ENCODE measurements at regions not wholly inside any gene's neighbourhood (a gene's known extent, or its start where the extent isn't known, plus 50 kb on each side); places are given as distances from the start of the nearest gene placed in this dataset.

DNA sequence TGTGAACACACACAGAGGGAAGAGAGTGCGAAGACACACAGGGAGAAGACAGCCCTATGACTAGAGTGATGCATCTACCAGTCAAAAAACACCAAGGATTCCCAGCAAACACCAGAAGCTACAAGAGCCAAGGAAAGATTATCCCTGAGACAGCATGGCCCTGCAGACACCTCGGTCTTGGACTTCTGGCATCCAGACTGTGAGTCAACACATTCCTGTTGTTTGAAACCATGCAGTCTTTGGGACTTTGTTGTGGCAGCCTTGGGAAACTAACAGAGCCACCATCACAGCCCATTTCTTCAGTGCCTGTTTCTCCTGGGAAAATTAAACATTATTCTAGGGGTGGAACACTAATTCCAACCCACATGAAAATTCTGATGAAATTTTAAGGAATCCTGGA lies 220.6 kb downstream of the GXYLT1 start:
- DNase-seq: no peak

GRCh38 chr12:41923351-41923750 lies 221.3 kb downstream of the GXYLT1 start:
- DNase-seq: no peak

DNA sequence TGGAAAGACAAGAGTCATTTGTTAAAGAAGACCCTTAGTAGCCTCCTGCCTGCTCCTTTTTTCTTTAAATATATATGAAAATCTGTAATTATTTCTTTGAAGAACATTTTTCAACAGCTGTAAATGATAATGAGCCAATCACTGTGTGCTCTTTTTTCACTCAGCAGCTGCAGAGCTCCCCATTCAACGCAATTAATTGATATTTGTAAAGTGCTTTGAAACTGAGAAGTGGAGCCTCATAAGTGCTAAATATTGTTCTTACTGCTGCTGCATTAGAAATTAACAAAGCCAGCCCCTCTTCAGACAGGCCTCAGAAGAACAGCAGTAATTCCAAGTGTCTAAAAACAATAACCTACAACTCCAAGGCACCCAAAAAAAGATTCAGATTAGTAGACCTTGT lies 224.3 kb downstream of the GXYLT1 start:
- DNase-seq: no peak

DNA sequence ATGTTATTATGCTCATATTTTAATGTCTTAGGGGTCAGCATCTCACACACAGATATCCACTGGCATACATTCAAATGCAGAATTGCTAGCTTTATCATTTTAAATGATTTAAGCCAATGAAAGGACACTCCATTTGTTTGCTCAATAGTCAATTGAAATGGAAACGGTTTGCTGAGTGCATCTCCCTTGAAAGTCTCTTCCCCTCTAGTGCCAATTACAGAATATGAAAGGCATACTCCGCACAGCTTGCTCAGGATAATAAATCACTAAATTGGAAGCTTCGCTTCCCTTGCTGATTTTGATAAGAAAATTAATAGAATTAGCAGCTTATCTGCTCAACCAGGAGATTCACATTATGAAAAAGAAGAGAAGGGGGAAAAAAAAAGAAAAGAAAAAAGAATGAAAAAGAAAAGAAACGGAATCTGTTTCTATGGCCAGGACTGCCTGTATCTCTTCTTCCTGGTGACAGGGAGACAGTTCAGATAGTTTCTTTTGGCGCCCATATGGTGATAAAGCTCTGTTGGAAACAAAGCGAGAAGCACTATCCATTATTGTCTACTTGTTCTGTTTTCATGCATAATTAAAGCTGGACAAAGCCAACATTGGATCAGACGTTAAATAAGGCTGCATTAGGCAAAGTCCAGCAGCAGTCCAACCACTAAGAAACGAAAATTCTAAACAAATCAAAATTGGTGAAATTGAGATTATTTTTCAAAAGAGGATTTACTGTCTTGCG lies 225.0 kb downstream of the GXYLT1 start:
- DNase-seq: no peak

DNA sequence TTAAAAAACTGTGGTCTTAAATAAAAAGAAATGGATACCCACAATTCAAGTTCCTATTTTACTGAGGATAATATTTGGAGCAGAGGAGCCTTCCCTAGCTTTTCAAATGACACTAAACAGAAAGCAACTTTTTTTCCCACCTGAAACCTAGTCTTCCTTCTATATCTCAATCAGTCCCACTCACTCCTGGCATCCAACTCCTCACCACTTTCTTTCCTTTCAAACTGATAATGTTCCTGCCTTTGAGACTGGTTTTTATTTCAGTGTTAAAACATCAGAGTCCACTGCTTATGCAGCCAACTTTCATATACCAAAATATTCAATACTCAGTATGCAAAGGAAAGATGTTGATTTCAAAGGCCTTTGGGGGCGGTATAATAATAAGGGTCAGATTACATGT lies 225.6 kb downstream of the GXYLT1 start:
- no peak for DNase-seq

DNA sequence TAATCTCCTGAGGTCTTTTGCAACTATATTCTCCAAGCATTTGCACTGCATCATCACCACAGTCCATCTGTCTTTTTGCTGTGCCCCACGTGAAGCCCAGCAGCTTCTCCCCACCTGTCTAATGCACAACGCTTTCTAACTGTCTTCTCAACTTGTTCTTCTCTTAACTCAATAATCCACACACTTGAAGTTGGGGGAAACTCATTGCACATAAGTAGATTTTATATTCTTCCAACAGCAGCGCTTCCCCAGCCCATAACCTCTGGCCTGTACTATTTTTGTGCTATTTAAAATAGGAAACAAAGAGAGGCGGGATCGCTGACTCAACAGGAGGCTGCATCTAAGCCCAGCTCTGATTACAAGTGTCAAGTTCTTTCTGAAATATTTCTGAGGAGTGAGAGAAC lies 226.7 kb downstream of the GXYLT1 start:
- DNase-seq: no peak

DNA sequence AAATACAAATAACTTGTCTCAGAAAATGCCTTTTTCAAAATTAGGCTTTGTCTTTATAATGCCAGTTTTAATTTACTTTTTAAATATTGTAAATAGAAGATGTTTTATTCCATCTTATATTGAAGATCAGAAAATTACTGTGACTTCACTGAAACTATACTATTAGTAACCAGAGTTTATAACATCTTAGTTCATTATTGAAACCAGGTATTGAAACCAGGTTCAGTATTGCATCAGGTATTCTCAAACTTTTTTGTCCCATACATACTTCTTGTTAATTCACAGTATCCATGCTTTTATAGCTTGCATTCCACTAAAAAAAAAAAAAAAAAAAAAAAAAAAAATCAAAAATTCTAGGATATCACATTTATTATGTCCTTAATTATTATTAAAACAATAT lies 227.5 kb downstream of the GXYLT1 start:
- DNase-seq: no peak

DNA sequence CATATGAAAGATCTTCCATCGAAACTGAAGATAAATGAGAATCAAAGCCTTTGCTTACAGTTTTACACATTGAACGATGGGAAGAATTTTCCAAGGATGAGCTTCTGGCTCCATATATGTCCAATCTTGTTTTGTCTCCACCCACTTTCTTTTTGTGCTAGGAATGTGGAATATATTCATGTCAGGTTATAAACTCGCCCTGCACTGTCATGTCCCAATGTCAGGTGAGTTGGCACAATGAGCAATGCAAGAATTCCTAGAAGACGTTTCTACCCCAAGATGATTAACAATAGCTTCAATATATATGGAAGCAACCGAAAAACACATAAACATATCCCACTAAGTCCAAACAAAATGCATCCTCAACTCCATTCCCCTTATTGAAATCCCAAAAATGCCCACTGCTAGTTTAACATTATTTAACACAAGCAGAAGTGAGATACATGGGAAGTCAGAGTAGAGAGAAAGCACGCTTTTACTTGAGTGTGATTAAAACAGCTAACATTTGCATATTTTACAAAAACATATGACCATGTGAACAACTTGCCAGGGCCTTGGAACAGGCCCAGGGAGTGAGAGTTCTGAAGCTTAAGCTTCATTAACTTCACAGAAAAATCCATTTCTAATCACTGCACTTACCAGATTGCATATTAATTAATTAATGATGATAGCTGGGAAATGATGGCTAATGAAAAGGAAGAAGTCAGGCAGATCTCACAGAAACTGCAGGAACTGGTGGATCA lies 233.9 kb downstream of the GXYLT1 start:
- no peak for DNase-seq

DNA sequence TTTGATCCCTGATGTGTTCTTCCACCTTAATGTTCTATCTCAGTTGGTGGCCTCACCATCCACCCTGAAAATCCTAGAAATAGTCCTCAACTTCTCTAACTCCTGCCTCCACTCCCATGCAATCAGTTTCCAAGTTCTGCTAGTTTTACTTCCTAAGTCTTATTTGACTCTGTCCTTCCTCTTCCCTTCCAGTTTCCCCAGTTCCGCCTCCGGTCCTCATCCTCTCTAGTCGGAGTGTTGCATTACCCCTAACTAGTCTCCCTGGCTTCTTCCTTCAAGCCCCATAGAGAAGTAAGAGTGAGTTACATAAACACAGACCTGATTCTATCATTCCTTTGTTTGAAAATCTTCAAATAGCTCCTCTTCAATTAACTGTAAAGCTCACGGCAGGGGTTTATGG lies 236.5 kb downstream of the GXYLT1 start:
- no peak for DNase-seq

DNA sequence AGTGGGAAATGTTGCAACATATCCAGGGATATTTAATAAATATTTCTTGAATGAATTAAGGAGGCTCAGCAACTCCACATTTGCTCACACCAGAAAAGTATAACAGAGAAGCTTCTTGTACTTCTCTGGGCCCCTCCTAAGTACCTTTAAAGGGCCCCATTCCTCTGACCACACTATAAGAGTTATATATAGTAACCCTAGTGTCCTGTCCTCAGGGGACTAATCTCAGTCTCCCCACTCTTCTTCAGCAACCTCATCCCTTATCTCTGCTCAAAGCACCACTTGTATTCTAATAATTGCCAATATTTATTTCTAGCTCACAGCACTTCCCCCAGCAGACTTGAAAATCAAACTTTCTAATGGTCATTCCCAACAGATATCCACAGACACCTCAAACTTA lies 237.1 kb downstream of the GXYLT1 start:
- no peak for DNase-seq

DNA sequence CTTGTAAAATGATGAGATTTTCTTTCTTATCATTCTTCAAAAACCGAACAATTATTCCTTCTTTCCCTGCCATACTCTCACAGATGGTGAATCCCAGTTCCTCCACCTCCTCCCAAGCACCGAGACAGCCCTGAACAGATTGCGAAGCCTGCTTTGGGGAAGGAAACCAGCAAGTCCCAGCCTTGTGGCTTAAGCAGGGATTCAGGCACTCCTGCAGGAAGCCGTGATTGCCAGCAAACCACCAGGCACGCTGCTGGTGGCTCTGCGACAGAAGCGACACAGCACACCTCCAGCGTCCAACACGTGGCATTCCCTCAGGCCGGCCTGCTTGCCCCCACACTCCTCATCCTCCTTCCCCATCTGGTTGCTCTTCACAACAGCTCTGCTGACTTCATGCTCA lies 237.7 kb downstream of the GXYLT1 start:
- DNase-seq: no peak

- no peak for DNase-seq
Measured at GRCh38 chr12:41905759-41906297, 238.8 kb downstream of the GXYLT1 start.

DNA sequence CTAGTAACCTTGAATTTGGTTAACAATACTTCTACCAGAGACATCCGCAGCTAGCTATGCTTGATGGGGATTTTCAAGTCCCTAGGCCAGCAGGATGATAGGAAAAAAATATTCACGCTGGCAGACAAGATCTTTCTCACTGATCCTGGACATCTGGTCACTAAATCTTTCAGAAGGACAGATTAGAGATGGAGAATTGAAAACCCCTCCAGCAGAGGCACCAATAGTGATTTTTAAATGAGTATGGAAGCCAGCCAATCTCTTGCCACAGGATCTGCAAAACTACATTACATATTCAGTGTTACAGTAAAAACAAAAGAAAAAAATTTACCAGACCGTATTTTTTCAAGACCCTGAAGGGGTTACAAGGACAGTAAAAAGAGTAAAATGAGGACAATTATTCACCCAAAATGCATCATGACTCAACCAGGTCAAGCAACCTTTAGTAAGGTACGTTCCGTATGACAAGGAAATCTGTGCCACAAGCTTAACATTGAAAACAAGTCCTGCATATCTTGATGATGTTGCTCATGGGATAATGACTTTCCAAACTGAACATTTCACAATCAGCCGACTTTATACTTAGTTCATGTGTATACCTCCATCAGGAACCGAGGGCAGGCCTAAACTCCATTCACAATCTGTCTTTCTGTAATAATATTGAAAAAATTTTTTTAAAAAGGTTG lies 239.5 kb downstream of the GXYLT1 start:
- no peak for DNase-seq

DNA sequence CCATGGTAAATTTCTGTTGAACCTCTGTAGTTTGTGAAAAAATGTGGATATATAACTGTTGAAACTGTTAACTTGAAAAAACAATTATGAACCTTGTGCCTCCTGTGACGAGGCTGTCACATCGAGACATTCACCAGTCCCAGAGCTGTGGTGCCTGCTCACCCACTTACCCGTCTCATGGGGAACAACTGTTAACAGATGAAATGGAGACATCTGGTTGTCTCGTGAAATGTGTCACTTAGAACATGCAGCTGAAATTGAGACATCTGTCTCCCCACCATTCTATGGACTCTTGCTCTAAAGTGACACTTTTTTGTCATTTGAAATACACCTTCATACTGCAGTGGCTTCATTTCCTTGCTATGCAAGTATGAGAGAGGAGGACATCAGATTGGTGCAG lies 240.6 kb downstream of the GXYLT1 start:
- no peak for DNase-seq

GRCh38 chr12:41903014-41903708 lies 241.5 kb downstream of the GXYLT1 start:
- DNase-seq: no peak

DNA sequence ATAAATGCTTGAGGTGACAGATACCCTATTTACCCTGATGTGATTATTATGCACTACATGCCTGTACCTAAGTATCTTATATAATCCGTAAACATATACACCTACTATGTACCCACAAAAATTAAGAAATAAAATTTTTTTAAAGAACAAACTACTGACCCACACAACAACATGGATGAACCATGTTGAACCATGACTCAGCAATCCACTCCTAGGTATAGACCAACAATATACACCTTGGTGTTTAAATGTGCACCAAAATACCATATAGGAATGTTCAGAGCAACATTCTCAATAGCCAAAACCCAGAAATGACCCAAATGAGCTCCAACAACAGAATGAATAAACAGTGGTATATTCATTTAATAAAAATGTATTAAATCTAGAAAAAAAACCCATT lies 245.1 kb downstream of the GXYLT1 start:
- DNase-seq: no peak

GRCh38 chr12:41897593-41897992 lies 247.1 kb downstream of the GXYLT1 start:
- DNase-seq: no peak

- no peak for DNase-seq
Measured at GRCh38 chr12:41893491-41893890, 251.2 kb downstream of the GXYLT1 start.

DNA sequence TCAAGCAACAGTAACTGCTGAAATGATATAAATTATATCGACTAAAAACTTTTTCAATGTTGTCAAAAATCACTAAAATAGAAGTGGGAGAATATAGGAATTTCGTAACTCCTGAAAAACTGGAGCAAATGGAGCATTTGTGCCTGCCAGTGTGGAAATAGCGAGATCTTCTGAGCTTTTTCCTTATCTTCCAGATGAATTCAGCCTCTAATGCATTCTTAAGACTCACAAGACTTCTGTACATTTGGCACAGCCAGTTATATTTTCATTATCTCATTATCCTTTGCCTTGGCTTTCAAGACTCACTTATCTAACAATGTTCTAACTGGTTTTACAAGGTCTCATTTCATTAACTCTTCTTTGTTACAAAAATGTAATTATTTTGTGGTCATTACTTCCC lies 252.4 kb downstream of the GXYLT1 start:
- no peak for DNase-seq

DNA sequence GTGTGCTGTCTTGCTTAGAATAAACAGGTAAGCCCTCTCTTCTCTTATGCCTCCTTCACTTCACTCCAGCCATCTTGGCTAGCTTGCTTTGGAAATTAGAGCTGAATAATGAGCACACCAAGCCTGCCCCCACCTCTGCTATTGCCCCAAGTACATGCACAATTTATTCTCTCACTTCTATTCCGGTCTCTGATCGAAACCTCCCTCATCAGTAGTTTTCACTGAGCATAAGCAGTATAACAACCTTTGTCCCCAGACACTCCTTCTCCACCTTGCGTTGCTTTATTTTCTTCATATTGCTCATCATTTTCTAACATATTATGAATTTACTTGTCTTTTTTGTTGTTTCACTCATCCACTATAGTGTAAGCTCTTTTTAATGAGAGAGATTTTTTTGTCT lies 253.4 kb downstream of the GXYLT1 start:
- no peak for DNase-seq

GRCh38 chr12:41888285-41888684 lies 256.4 kb downstream of the GXYLT1 start:
- DNase-seq: no peak

GRCh38 chr12:41881891-41882805 lies 262.5 kb downstream of the GXYLT1 start:
- no peak for DNase-seq
